PC-3 (cell line): ENCODE measurements at regions not wholly inside any gene's neighbourhood (a gene's known extent, or its start where the extent isn't known, plus 50 kb on each side); places are given as distances from the start of the nearest gene placed in this dataset.

ENCODE experiments used
- ATAC-seq: fragments of 200-7000 bp; cut with Tn5 transposase; 2 replicates; pipeline ENCODE4 v1.9.1; 2020; ENCODE audit warnings: mild to moderate bottlenecking, moderate library complexity
- BruUV-seq: library from RNA; stranded (reverse); fragments of 400-500 nt; replicated peaks from 2 replicates; lab custom pipeline; 2021; lab: Mats Ljungman, UMichigan
- CTCF ChIA-PET: fragments of 300-600 bp; sonication (Branson Sonifier 250); formaldehyde crosslinking; loops from one replicate; lab custom pipeline; 2022; ENCODE audit warnings: antibody characterized with exemption; lab: Charles Lee
- POLR2A ChIA-PET: fragments of 300-600 bp; sonication (Branson Sonifier 250); formaldehyde crosslinking; loops from one replicate; lab custom pipeline; 2022; ENCODE audit warnings: antibody characterized with exemption; ENCODE audit not compliant: unreplicated experiment; lab: Charles Lee
- DNase-seq: peaks from one replicate; pipeline ENCODE4 v3.0.0-alpha.2; 2015
- H2AFZ ChIP-seq: fragments of 300-600 bp; sonication (generic); 2 replicates; pipeline ENCODE4 v1.6.0; 2016; ENCODE audit warnings: antibody characterized with exemption, low read length
- H3F3A ChIP-seq: fragments of 300-600 bp; sonication (generic); one replicate; pipeline ENCODE4 v1.6.0; 2017; ENCODE audit warnings: antibody characterized with exemption, low read length, control low read depth, mild to moderate bottlenecking; ENCODE audit not compliant: unreplicated experiment
- H3K27ac ChIP-seq: fragments of 300-600 bp; sonication (generic); 2 replicates; pipeline ENCODE4 v1.5.1; 2016; ENCODE audit warnings: mild to moderate bottlenecking, low read length
- H3K27me3 ChIP-seq: fragments of 300-600 bp; sonication (generic); 2 replicates; pipeline ENCODE4 v1.6.1; 2016; ENCODE audit warnings: low read length, mixed read lengths
- H3K36me3 ChIP-seq: fragments of 300-600 bp; sonication (generic); 2 replicates; pipeline ENCODE4 v1.6.1; 2016; ENCODE audit warnings: low read depth, mixed run types, low read length, mixed read lengths
- H3K4me1 ChIP-seq: fragments of 300-600 bp; sonication (generic); 2 replicates; pipeline ENCODE4 v1.5.1; 2016; ENCODE audit warnings: low read length; ENCODE audit not compliant: insufficient read depth
- H3K4me2 ChIP-seq: fragments of 300-600 bp; sonication (generic); 2 replicates; pipeline ENCODE4 v1.6.0; 2016; ENCODE audit warnings: low read length
- H3K4me3 ChIP-seq: fragments of 300-600 bp; sonication (generic); 2 replicates; pipeline ENCODE4 v1.5.1; 2016; ENCODE audit warnings: mild to moderate bottlenecking, low read length, mixed read lengths
- H3K79me2 ChIP-seq: fragments of 300-600 bp; sonication (generic); 2 replicates; pipeline ENCODE4 v1.6.1; 2017; ENCODE audit warnings: low read length, mixed read lengths
- H3K9ac ChIP-seq: fragments of 300-600 bp; sonication (generic); 2 replicates; pipeline ENCODE4 v1.6.0; 2016; ENCODE audit warnings: mild to moderate bottlenecking, low read length
- H3K9me2 ChIP-seq: fragments of 300-600 bp; sonication (generic); replicated peaks from 2 replicates; pipeline ENCODE4 v1.6.1; 2016; ENCODE audit warnings: mixed run types, low read length, mixed read lengths
- H3K9me3 ChIP-seq: fragments of 300-600 bp; sonication (generic); 2 replicates; pipeline ENCODE4 v1.6.1; 2016; ENCODE audit warnings: low read length, mixed read lengths
- H4K20me1 ChIP-seq: fragments of 300-600 bp; sonication (generic); 2 replicates; pipeline ENCODE4 v1.6.1; 2016; ENCODE audit warnings: low read length, mixed read lengths
- CTCF ChIP-seq: fragments of 300-600 bp; sonication (generic); conservative IDR thresholded peaks from 2 replicates; pipeline ENCODE4 v1.5.1; 2017; ENCODE audit warnings: antibody characterized with exemption, low read depth, mild to moderate bottlenecking, low read length
- EZH2 ChIP-seq: fragments of 300-600 bp; sonication (generic); IDR thresholded peaks from one replicate; pipeline ENCODE4 v1.6.1; 2017; ENCODE audit warnings: antibody characterized with exemption, mild to moderate bottlenecking, low read length; ENCODE audit not compliant: unreplicated experiment
- EZH2phosphoT487 ChIP-seq: fragments of 300-600 bp; sonication (generic); IDR thresholded peaks from 2 replicates; pipeline ENCODE4 v1.6.1; 2018; ENCODE audit warnings: mild to moderate bottlenecking, antibody characterized with exemption, low read length, borderline replicate concordance
- intact Hi-C: fragments of 100-400 bp; cut with micrococcal nuclease; formaldehyde crosslinking; loops from 2 replicates; pipeline ENCODE4 v1.9.0; 2023

- BruUV-seq: no TSS peak
- CTCF ChIA-PET: no interaction called here
Observed at GRCh38 chr2:30392097-30392496, 54.9 kb upstream of the LCLAT1 start.

GRCh38 chr2:30393510-30393909, 53.5 kb upstream of the LCLAT1 start:
- TF ChIP-seq EZH2: no peak
- no peak for TF ChIP-seq EZH2phosphoT487
- TF ChIP-seq CTCF: no peak
- CTCF ChIA-PET: no interaction called here
- no TSS peak for BruUV-seq

More at GRCh38 chr2:30392097-30392496, 54.9 kb upstream of the LCLAT1 start:
- DNase-seq: no peak
- H2AFZ ChIP-seq: no peak overlapping the region
- H3K4me3 ChIP-seq: no peak overlapping the region
- no peaks in the 10 kb centered on the region for H3K36me3 ChIP-seq
- H3K27me3 ChIP-seq: peaks cover 58% of the 10 kb centered on the region
- H3K4me1 ChIP-seq: no peaks in the 10 kb centered on the region
- H4K20me1 ChIP-seq: no peaks in the 10 kb centered on the region
- ATAC-seq: no peak
- no peaks in the 10 kb centered on the region for H3K9me3 ChIP-seq
- no peak overlapping the region for H3K4me2 ChIP-seq
- POLR2A ChIA-PET: no interaction called here
- H3K9ac ChIP-seq: no peak overlapping the region
- H3K79me2 ChIP-seq: no peaks in the 10 kb centered on the region
- H3F3A ChIP-seq: no peaks in the 10 kb centered on the region
- intact Hi-C loops: no loop called here
- no peak overlapping the region for H3K27ac ChIP-seq
- H3K9me2 ChIP-seq: no peaks in the 10 kb centered on the region
- TF ChIP-seq CTCF (no peak), EZH2 (no peak), EZH2phosphoT487 (no peak)

GRCh38 chr2:30394096-30394495, 53.0 kb upstream of the LCLAT1 start:
- peaks cover 58% of the 10 kb centered on the region for H3K27me3 ChIP-seq
- no peak for TF ChIP-seq EZH2
- TF ChIP-seq CTCF: no peak
- no peak for TF ChIP-seq EZH2phosphoT487
- no peaks in the 10 kb centered on the region for H3F3A ChIP-seq
- no peak overlapping the region for H3K27ac ChIP-seq
- no peaks in the 10 kb centered on the region for H3K4me1 ChIP-seq
- DNase-seq (no peak), ATAC-seq (no peak)
- CTCF ChIA-PET: no interaction called here
- H3K36me3 ChIP-seq: no peaks in the 10 kb centered on the region
- intact Hi-C loops: no loop called here
- POLR2A ChIA-PET: no interaction called here
- no peaks in the 10 kb centered on the region for H4K20me1 ChIP-seq
- H3K9me3 ChIP-seq: no peaks in the 10 kb centered on the region
- no TSS peak for BruUV-seq
- H3K4me2 ChIP-seq: no peak overlapping the region
- no peak overlapping the region for H2AFZ ChIP-seq
- H3K79me2 ChIP-seq: no peaks in the 10 kb centered on the region
- H3K4me3 ChIP-seq: no peak overlapping the region
- no peaks in the 10 kb centered on the region for H3K9me2 ChIP-seq
- no peak overlapping the region for H3K9ac ChIP-seq

More at GRCh38 chr2:30393510-30393909, 53.5 kb upstream of the LCLAT1 start:
- Histone ChIP-seq H3K4me1 (no peaks in the 10 kb centered on the region), H3K4me3 (no peak overlapping the region), H3K27me3 (peaks cover 59% of the 10 kb centered on the region), H3K9ac (no peak overlapping the region), H3K27ac (no peak overlapping the region), H3K79me2 (no peaks in the 10 kb centered on the region), H4K20me1 (no peaks in the 10 kb centered on the region), H2AFZ (no peak overlapping the region), H3K36me3 (no peaks in the 10 kb centered on the region), H3K9me2 (no peaks in the 10 kb centered on the region), H3K4me2 (no peak overlapping the region), H3F3A (no peaks in the 10 kb centered on the region), H3K9me3 (no peaks in the 10 kb centered on the region)
- DNase-seq: no peak
- ATAC-seq: no peak
- POLR2A ChIA-PET: no interaction called here
- intact Hi-C loops: no loop called here
